PC-9 (cell line): ENCODE measurements at regions not wholly inside any gene's neighbourhood (a gene's known extent, or its start where the extent isn't known, plus 50 kb on each side); places are given as distances from the start of the nearest gene placed in this dataset.

Source experiments
- EZH2 ChIP-seq: fragments of 200-600 bp; sonication (generic); IDR thresholded peaks from 2 replicates; pipeline ENCODE4 v1.8.0; 2017; ENCODE audit warnings: antibody characterized with exemption, low read depth
- TF ChIP-seq, protein P1 (sequence below): fragments of 200-600 bp; sonication (generic); conservative IDR thresholded peaks from 2 replicates; pipeline ENCODE4 v1.6.1; 2017; ENCODE audit warnings: mixed run types, antibody characterized with exemption, mild to moderate bottlenecking, moderate library complexity

DNA sequence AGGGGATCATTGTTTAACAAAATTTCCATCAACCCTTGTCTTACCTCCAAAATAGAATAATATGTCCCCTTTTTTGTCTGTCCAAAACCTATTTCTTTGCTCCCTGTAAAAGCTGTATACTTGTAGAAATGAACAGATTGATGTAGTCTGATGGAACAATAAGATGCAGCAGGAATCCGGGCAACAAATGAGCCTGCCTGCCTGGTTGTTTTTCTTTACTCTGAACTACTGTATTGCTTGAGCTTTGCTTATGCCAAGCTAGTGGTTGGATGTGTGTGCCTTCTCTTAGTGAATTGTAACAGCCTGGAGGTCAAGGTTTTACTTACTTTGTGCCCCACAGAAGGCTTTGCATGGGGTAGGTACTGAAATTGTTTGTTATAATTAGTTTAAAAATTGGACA is 116.2 kb upstream of the TLL1 start:
- TF ChIP-seq, protein P1, sequence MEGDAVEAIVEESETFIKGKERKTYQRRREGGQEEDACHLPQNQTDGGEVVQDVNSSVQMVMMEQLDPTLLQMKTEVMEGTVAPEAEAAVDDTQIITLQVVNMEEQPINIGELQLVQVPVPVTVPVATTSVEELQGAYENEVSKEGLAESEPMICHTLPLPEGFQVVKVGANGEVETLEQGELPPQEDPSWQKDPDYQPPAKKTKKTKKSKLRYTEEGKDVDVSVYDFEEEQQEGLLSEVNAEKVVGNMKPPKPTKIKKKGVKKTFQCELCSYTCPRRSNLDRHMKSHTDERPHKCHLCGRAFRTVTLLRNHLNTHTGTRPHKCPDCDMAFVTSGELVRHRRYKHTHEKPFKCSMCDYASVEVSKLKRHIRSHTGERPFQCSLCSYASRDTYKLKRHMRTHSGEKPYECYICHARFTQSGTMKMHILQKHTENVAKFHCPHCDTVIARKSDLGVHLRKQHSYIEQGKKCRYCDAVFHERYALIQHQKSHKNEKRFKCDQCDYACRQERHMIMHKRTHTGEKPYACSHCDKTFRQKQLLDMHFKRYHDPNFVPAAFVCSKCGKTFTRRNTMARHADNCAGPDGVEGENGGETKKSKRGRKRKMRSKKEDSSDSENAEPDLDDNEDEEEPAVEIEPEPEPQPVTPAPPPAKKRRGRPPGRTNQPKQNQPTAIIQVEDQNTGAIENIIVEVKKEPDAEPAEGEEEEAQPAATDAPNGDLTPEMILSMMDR = no peak
- no peak for TF ChIP-seq EZH2
